IPS-15b (cell line): ENCODE measurements at regions not wholly inside any gene's neighbourhood (a gene's known extent, or its start where the extent isn't known, plus 50 kb on each side); places are given as distances from the start of the nearest gene placed in this dataset.

ENCODE experiments used
- H3K27me3 ChIP-seq: one replicate; pipeline ENCODE4 v1.6.1; 2013; ENCODE audit warnings: low read length; ENCODE audit not compliant: control insufficient read depth, insufficient read depth
- H3K36me3 ChIP-seq: one replicate; pipeline ENCODE4 v1.6.1; 2013; ENCODE audit warnings: low read length; ENCODE audit not compliant: control insufficient read depth, insufficient read depth
- H3K4me1 ChIP-seq: one replicate; pipeline ENCODE4 v1.6.1; 2013; ENCODE audit warnings: mild to moderate bottlenecking, low read length; ENCODE audit not compliant: control insufficient read depth, insufficient read depth
- H3K4me3 ChIP-seq: one replicate; pipeline ENCODE4 v1.5.1; 2013; ENCODE audit warnings: low read depth, low read length
- H3K9ac ChIP-seq: one replicate; pipeline ENCODE4 v1.6.1; 2013; ENCODE audit warnings: low read depth, mild to moderate bottlenecking, low read length
- H3K9me3 ChIP-seq: one replicate; pipeline ENCODE4 v1.6.1; 2013; ENCODE audit warnings: mild to moderate bottlenecking, low read length; ENCODE audit not compliant: control insufficient read depth, insufficient read depth

DNA sequence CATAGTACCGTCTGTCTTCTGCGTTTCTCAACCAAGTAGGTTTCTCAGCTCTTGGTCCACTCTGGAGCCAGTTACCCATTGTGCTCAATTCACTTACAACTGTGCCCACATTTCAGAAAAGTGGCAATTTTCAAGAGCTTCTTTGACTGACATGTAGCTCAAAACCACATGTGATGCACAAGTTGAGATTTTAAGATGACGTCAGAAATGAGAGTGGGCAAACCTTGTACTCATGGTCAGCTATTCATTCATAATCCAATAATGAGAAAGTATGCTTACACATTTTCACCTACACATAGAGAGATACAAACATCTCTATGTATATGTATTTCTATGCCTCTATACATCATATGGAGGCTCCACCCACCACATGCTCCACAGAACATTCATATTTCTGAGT, 487.2 kb upstream of the AKR1E2 start:
- no peaks in the 10 kb centered on the region for H3K36me3 ChIP-seq
- H3K4me1 ChIP-seq: no peaks in the 10 kb centered on the region
- H3K27me3 ChIP-seq: no peaks in the 10 kb centered on the region
- H3K9ac ChIP-seq: no peak overlapping the region
- H3K4me3 ChIP-seq: no peak overlapping the region
- no peaks in the 10 kb centered on the region for H3K9me3 ChIP-seq

GRCh38 chr10:4337563-4337962, 488.4 kb upstream of the AKR1E2 start:
- Histone ChIP-seq H3K4me3 (no peak overlapping the region), H3K36me3 (no peaks in the 10 kb centered on the region)

DNA sequence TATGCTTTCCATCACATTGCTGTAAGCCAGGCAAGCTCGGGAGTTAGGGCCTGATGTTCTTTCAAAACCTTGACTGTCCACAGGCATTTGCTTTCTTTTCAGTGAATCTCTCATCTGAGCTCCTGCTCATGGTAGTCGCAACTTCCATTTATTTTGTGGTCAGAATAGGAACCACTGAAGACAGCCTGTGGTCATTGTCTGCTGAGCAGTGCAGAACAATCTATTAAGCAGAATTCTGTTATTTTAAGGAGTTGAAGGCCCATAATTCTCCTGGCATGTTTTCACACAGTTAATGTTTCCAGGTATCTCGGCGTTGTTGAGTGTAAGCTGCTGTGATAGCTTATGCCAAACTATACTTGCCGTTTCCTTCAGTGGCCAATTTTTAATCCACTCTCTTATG, 491.1 kb upstream of the AKR1E2 start:
- H3K4me3 ChIP-seq: no peak overlapping the region

More at GRCh38 chr10:4337563-4337962, 488.4 kb upstream of the AKR1E2 start:
- Histone ChIP-seq H3K4me1 (no peaks in the 10 kb centered on the region), H3K9me3 (no peaks in the 10 kb centered on the region), H3K27me3 (no peaks in the 10 kb centered on the region), H3K9ac (no peak overlapping the region)

DNA sequence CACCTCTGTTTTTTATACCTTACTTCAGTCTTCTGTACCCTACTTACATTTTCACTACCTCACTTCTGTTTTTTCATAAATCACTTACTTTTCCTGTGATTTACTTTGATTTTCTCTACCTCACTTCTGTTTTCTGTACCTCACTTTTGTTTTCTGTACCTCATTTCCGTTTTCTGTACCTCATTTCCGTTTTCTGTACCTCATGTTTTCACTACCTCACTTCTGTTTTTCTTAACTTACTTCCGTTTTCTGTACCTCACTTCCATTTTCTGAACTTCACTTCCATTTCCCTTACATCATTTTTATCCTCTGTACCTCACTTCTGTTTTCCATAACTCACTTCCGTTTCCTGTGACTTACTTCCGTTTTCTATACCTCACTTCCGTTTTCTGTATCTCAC, 492.0 kb upstream of the AKR1E2 start:
- Histone ChIP-seq H3K36me3 (no peaks in the 10 kb centered on the region), H3K4me1 (no peaks in the 10 kb centered on the region), H3K27me3 (no peaks in the 10 kb centered on the region), H3K9me3 (no peaks in the 10 kb centered on the region), H3K4me3 (no peak overlapping the region), H3K9ac (no peak overlapping the region)

More for the DNA sequence above, 491.1 kb upstream of the AKR1E2 start:
- no peaks in the 10 kb centered on the region for H3K36me3 ChIP-seq
- H3K9ac ChIP-seq: no peak overlapping the region
- no peaks in the 10 kb centered on the region for H3K27me3 ChIP-seq
- H3K4me1 ChIP-seq: no peaks in the 10 kb centered on the region
- no peaks in the 10 kb centered on the region for H3K9me3 ChIP-seq

GRCh38 chr10:4333459-4333894, 492.5 kb upstream of the AKR1E2 start:
- Histone ChIP-seq H3K9me3 (no peaks in the 10 kb centered on the region), H3K36me3 (no peaks in the 10 kb centered on the region), H3K9ac (no peak overlapping the region), H3K4me1 (no peaks in the 10 kb centered on the region), H3K27me3 (no peaks in the 10 kb centered on the region), H3K4me3 (no peak overlapping the region)

GRCh38 chr10:4332764-4333458, 493.1 kb upstream of the AKR1E2 start:
- Histone ChIP-seq H3K9ac (no peak overlapping the region), H3K9me3 (no peaks in the 10 kb centered on the region), H3K4me3 (no peak overlapping the region), H3K36me3 (no peaks in the 10 kb centered on the region), H3K27me3 (no peaks in the 10 kb centered on the region), H3K4me1 (no peaks in the 10 kb centered on the region)

DNA sequence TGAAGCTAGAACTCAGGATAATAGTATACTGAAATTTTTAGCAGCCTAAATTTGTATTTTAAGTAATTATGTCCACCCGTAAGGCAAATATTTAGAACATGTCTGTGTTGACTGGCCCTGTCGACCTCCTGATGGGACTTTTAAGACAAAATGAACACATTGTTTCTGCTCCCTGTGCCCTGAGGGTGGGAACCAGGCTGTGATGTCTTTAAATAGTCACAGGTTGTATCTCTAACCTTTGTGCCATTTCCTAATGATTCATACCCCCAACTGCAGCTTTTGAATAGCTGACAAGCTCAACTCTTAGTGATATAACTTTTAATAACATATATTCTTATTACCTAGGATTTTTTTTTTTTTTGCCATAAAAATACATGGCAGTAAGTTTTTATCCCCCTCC, 494.9 kb upstream of the AKR1E2 start:
- Histone ChIP-seq H3K4me1 (no peaks in the 10 kb centered on the region), H3K9me3 (no peaks in the 10 kb centered on the region), H3K36me3 (no peaks in the 10 kb centered on the region), H3K27me3 (no peaks in the 10 kb centered on the region), H3K9ac (no peak overlapping the region), H3K4me3 (no peak overlapping the region)

DNA sequence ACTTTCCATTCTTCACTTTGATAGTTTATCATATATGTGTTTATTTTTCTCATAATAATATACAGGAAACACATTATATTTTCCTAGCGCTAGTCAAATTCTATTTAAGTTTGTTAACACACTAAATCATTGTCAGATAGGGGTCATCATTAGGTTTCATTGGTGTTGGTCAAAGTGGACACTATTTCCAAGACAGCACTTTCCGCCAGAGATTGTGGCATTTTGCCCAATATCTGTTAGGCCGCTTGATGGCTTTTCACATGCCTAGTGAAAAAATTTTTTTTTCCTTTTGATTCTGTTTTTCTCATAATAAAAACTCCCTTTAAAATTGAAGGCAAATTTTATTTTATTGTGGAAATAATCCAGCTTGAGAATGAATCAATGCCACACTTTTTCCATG, 495.4 kb upstream of the AKR1E2 start:
- Histone ChIP-seq H3K4me3 (no peak overlapping the region), H3K36me3 (no peaks in the 10 kb centered on the region), H3K4me1 (no peaks in the 10 kb centered on the region), H3K9ac (no peak overlapping the region), H3K27me3 (no peaks in the 10 kb centered on the region), H3K9me3 (no peaks in the 10 kb centered on the region)

DNA sequence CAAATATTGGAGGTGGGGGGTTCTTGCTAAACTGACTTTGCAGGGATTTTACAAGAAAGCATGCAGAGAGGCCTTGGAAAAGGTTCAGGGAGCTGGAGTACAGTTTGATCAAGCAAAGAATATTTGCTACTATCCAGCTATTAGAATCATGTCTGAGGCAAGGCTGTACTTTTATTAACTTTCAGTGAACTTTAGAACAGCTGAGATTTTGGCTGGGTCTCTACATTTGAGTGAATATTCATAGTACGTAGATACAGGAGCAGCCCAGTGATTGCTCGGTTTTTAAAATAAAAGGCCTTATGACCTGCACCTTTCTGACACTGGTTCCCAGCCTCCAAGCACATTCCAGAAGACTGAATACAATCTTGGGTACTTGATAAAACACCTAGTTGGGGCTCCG, 496.8 kb upstream of the AKR1E2 start:
- no peaks in the 10 kb centered on the region for H3K27me3 ChIP-seq
- no peaks in the 10 kb centered on the region for H3K36me3 ChIP-seq
- no peak overlapping the region for H3K4me3 ChIP-seq
- no peaks in the 10 kb centered on the region for H3K4me1 ChIP-seq
- H3K9ac ChIP-seq: no peak overlapping the region
- no peaks in the 10 kb centered on the region for H3K9me3 ChIP-seq

- Histone ChIP-seq H3K4me1 (no peaks in the 10 kb centered on the region), H3K9me3 (no peaks in the 10 kb centered on the region), H3K27me3 (no peaks in the 10 kb centered on the region), H3K36me3 (no peaks in the 10 kb centered on the region), H3K9ac (no peak overlapping the region), H3K4me3 (no peak overlapping the region)
Observed at GRCh38 chr10:4326647-4327046, 499.4 kb upstream of the AKR1E2 start.

- Histone ChIP-seq H3K4me1 (no peaks in the 10 kb centered on the region), H3K4me3 (no peak overlapping the region), H3K9ac (no peak overlapping the region), H3K9me3 (no peaks in the 10 kb centered on the region), H3K36me3 (no peaks in the 10 kb centered on the region), H3K27me3 (no peaks in the 10 kb centered on the region)
Observed at GRCh38 chr10:4319870-4320367, 506.1 kb upstream of the AKR1E2 start.

- Histone ChIP-seq H3K4me3 (no peak overlapping the region), H3K27me3 (no peaks in the 10 kb centered on the region), H3K36me3 (no peaks in the 10 kb centered on the region), H3K4me1 (no peaks in the 10 kb centered on the region), H3K9me3 (no peaks in the 10 kb centered on the region), H3K9ac (no peak overlapping the region)
Observed at GRCh38 chr10:4316161-4316810, 509.7 kb upstream of the AKR1E2 start.
